HFFc6 (cell line): ENCODE measurements at regions not wholly inside any gene's neighbourhood (a gene's known extent, or its start where the extent isn't known, plus 50 kb on each side); places are given as distances from the start of the nearest gene placed in this dataset.
"Not testable (repeated sequence)": the region's sequence is repeated elsewhere in the genome, so short reads cannot be mapped to it uniquely, and the experiment has no call there.

Experiments used
- DNase-seq: peaks from one replicate; pipeline ENCODE4 v3.0.0-alpha.2; 2018
- H3K27ac Mint-ChIP-seq: 2 replicates; pipeline ENCODE4 v1.8.0; 2020; ENCODE audit warnings: mild to moderate bottlenecking, mixed read lengths
- H3K27me3 Mint-ChIP-seq: 2 replicates; pipeline ENCODE4 v1.8.0; 2021; ENCODE audit warnings: mild to moderate bottlenecking, moderate library complexity, mixed read lengths; ENCODE audit not compliant: insufficient read depth
- H3K36me3 Mint-ChIP-seq: 2 replicates; pipeline ENCODE4 v1.8.0; 2021; ENCODE audit warnings: low read depth, mixed read lengths
- H3K4me1 Mint-ChIP-seq: 2 replicates; pipeline ENCODE4 v1.8.0; 2020; ENCODE audit warnings: low read depth, mixed read lengths
- H3K4me3 Mint-ChIP-seq: 2 replicates; pipeline ENCODE4 v1.8.0; 2020; ENCODE audit warnings: mild to moderate bottlenecking, moderate library complexity, mixed read lengths
- H3K9me3 Mint-ChIP-seq: 2 replicates; pipeline ENCODE4 v1.8.0; 2020; ENCODE audit warnings: mild to moderate bottlenecking, mixed read lengths
- TF ChIP-seq, protein P1 (sequence below): fragments of 200-600 bp; sonication (generic); IDR thresholded peaks from 2 replicates; pipeline ENCODE4 v1.5.0; 2021; ENCODE audit warnings: antibody characterized with exemption, mild to moderate bottlenecking

DNA sequence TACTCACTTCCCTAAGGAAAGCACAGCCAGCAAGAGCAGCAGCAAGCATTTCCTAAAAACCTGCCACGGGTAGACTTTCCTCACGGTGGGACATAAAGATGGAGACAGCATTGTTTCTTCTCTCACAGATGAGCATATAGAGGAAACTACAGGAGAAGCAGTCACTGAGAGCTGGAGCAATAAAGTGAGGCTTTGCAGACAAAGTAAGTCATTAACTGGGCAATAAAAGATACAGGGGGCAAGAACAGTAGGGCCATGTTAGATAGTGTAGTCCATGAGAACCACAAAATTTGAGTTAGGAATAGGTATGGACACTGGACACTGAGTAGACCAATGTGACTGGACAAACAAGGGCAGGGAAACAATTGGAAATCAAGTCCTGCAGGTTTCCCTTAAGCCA is 240.1 kb upstream of the NFIA start:
- DNase-seq: no peak
- H3K27me3 Mint-ChIP-seq: no peaks in the 10 kb centered on the region; the same call in 1 of the 2 replicates
- peaks cover 4% of the 10 kb centered on the region; the same call in 1 of the 2 replicates for H3K9me3 Mint-ChIP-seq

DNA sequence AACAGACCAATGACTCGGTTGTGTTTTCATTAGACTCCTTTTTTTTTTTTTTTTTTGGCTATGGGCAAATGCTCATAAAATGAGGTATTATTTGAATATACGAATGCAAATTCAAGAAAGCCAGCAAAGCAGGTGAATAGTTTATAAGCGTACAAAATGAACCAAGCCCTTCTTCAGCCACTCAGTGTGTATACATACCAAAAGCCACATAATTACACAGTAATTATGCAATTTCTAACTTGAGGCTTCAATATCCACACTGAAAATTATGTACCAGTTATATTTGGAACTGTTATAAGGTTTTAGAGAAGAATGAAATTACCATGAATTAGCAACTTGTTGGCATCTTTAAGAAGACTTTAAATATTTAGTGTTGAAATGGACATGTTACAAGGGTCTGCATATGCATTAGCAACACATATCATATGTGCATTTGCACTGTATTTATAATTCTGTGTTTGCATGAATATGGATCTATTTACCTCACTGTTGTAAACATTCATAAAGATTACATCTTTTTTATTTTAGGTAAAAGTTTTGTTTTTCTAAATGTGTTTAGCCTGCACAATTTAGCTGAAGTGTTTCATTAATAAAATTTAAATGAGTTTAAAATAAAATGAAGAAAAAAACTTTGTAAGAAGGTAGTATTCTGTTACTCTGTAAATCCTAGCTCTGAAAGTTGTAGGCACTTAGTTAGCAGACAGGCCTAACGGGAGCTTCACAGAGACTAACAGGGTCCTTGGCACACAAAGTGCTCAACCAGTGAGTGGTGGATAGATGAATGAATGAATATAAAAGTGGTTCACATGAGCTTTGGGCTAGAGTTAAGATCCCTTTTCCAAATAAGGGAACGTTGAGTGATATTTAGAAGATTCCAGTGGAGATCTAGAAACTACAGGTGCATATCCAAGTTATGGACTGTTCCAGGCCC is 241.0 kb upstream of the NFIA start:
- Mint-ChIP-seq H3K4me1 (no peaks in the 10 kb centered on the region), H3K36me3 (no peaks in the 10 kb centered on the region), H3K4me3 (no peak overlapping the region), H3K27ac (no peak overlapping the region), H3K9me3 (peaks cover 4% of the 10 kb centered on the region; the same call in 1 of the 2 replicates), H3K27me3 (no peaks in the 10 kb centered on the region; the same call in 1 of the 2 replicates)
- TF ChIP-seq, protein P1, sequence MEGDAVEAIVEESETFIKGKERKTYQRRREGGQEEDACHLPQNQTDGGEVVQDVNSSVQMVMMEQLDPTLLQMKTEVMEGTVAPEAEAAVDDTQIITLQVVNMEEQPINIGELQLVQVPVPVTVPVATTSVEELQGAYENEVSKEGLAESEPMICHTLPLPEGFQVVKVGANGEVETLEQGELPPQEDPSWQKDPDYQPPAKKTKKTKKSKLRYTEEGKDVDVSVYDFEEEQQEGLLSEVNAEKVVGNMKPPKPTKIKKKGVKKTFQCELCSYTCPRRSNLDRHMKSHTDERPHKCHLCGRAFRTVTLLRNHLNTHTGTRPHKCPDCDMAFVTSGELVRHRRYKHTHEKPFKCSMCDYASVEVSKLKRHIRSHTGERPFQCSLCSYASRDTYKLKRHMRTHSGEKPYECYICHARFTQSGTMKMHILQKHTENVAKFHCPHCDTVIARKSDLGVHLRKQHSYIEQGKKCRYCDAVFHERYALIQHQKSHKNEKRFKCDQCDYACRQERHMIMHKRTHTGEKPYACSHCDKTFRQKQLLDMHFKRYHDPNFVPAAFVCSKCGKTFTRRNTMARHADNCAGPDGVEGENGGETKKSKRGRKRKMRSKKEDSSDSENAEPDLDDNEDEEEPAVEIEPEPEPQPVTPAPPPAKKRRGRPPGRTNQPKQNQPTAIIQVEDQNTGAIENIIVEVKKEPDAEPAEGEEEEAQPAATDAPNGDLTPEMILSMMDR: no peak
- DNase-seq: no peak

More for the DNA sequence above, 240.1 kb upstream of the NFIA start:
- TF ChIP-seq, protein P1: no peak
- Mint-ChIP-seq H3K27ac (no peak overlapping the region), H3K36me3 (no peaks in the 10 kb centered on the region), H3K4me3 (no peak overlapping the region), H3K4me1 (no peaks in the 10 kb centered on the region)

DNA sequence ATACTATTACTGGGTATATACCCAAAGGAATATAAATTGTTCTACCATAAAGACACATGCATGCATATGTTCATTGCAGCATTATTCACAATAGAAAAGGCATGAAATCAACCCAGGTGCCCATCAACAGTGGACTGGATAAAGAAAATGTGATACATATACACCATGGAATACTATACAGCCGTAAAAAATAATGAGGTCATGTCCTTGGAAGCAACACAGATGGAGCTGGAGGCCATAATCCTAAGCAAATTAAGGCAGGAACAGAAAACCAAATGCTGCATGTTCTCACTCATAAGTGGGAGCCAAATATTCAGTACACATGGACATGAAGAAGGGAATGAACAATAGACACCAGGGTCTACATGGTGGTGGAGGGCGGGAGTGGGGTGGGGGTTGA is 241.9 kb upstream of the NFIA start:
- H3K36me3 Mint-ChIP-seq: not testable (repeated sequence)

DNA sequence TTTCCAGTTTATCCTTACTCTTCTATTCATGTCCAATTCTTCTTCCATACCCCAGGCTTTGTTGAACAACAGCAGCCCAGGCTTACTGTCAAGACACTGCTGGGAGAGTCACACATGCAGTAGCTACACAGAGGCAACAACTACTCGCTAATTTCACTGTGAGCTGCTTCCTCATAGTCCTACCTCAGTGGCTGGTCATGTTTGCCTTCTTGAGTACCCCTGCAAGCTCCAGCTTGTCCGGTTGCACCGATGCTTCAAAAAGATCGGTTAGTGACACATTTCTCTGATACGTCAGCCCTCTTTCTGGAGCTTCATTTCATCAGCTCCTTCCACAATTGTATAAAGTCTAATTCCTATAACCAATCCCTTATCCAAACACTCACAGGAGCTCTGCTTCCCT is 246.7 kb upstream of the NFIA start:
- Mint-ChIP-seq H3K9me3 (peaks cover 11% of the 10 kb centered on the region), H3K27me3 (peaks cover 3% of the 10 kb centered on the region; the same call in 1 of the 2 replicates), H3K4me1 (no peaks in the 10 kb centered on the region), H3K4me3 (no peak overlapping the region), H3K36me3 (no peaks in the 10 kb centered on the region), H3K27ac (no peak overlapping the region)
- TF ChIP-seq, protein P1: no peak
- DNase-seq: no peak

More for the DNA sequence above, 241.9 kb upstream of the NFIA start:
- not testable (repeated sequence) for DNase-seq, H3K4me3 Mint-ChIP-seq, H3K27ac Mint-ChIP-seq, H3K9me3 Mint-ChIP-seq, H3K4me1 Mint-ChIP-seq, H3K27me3 Mint-ChIP-seq

DNA sequence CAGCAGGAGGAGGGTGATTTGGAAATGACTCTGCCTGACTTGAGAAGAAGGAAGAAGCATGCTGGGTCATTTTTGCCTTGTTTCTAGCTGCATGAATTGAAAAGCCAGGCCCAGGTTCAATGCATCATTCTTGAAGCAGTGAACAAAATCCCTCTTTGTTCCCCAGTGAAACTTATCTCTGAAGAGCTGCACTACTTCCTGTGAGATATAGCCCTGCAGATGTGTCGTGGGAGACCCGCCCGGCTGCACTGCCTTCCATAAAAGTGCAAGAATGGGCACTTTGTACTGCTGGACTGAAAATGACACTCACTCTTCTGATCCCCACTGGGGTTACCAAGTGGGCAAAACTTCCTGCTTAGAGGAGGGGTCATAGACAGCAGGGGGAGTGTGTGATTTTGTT is 249.2 kb upstream of the NFIA start:
- H3K4me1 Mint-ChIP-seq: no peaks in the 10 kb centered on the region
- H3K4me3 Mint-ChIP-seq: no peak overlapping the region
- H3K9me3 Mint-ChIP-seq: peaks cover 13% of the 10 kb centered on the region
- TF ChIP-seq, protein P1: no peak
- H3K27me3 Mint-ChIP-seq: peaks cover 3% of the 10 kb centered on the region; the same call in 1 of the 2 replicates
- no peaks in the 10 kb centered on the region for H3K36me3 Mint-ChIP-seq
- DNase-seq: no peak
- no peak overlapping the region for H3K27ac Mint-ChIP-seq

DNA sequence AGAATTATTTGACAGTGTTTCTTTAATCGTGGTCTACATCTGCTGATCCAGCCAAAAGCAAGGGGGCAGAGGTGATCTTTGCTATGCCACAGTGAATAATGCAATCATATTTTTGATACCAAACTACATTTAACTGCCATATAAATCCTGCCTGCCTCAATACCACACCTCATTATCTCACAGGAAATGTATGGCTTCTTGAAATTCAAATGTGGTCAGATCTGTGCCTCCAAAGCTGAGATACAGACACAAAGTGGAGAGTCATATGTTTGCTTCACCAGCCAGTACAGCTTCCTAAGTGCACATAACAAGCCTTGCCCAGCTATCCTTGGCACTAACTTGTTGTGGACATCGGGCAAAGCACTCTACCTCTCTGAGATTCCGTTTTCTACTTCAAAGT is 250.0 kb upstream of the NFIA start:
- Mint-ChIP-seq H3K27ac (no peak overlapping the region), H3K27me3 (peaks cover 3% of the 10 kb centered on the region; the same call in 1 of the 2 replicates), H3K36me3 (no peaks in the 10 kb centered on the region), H3K4me3 (no peak overlapping the region), H3K4me1 (no peaks in the 10 kb centered on the region), H3K9me3 (peaks cover 18% of the 10 kb centered on the region)
- TF ChIP-seq, protein P1: no peak
- no peak for DNase-seq
